ENCODE measurements at regions not wholly inside any gene's neighbourhood (a gene's known extent, or its start where the extent isn't known, plus 50 kb on each side); places are given as distances from the start of the nearest gene placed in this dataset.

GRCh38 chr13:87368639-87369038 is 302.5 kb upstream of the SLITRK5 start:
- no peak for TF ChIP-seq POLR2A (IDR thresholded peaks at IDR 0.05)
- TF ChIP-seq CTCF (IDR thresholded peaks at IDR 0.05), result no peak
